Body of pancreas (tissue), 4 donors: ENCODE measurements at regions not wholly inside any gene's neighbourhood (a gene's known extent, or its start where the extent isn't known, plus 50 kb on each side); places are given as distances from the start of the nearest gene placed in this dataset.
A peak's percentile ranks its signal among the peaks of the same experiment; 100 is the strongest.

Experiments
- ATAC-seq: fragments of 150-250 bp; one replicate; pipeline ENCODE4 v1.9.1; 2016
- DNase-seq, 4 donors: peaks; one replicate each; pipeline ENCODE4 v3.0.0-alpha.2; 2019
- H3K27ac ChIP-seq, 4 donors: fragments of 200-600 bp; sonication (generic); 1 replicate in 3 of 4; 2 replicates in 1 of 4; pipeline versions ENCODE4 v1.5.1 to v1.6.1; 2016 to 2019; ENCODE audit warnings: mild to moderate bottlenecking in 1 of 4, mixed read lengths in 1 of 4, moderate library complexity in 1 of 4
- H3K27me3 ChIP-seq, 2 donors: fragments of 200-600 bp; sonication (generic); one replicate each; pipeline ENCODE4 v1.6.0; 2016; ENCODE audit warnings: mild to moderate bottlenecking in 1 of 2
- H3K36me3 ChIP-seq, 2 donors: fragments of 200-600 bp; sonication (generic); replicated peaks in 1 of 2; 2 replicates each; pipeline ENCODE4 v1.5.1; 2016; ENCODE audit warnings: low read depth in 2 of 2; ENCODE audit not compliant: insufficient read depth in 1 of 2
- H3K4me1 ChIP-seq: fragments of 200-600 bp; sonication (generic); one replicate; pipeline ENCODE4 v1.6.0; 2016
- H3K4me3 ChIP-seq, 2 donors: fragments of 200-600 bp; sonication (generic); 1 replicate in 1 of 2; 2 replicates in 1 of 2; pipeline ENCODE4 v1.5.1; 2016 to 2019
- H3K9me3 ChIP-seq, 3 donors: fragments of 200-600 bp; sonication (generic); 1 replicate in 2 of 3; 2 replicates in 1 of 3; pipeline ENCODE4 v1.5.1; 2016
- CTCF ChIP-seq, 7 experiments: fragments of 450-650 bp in 4 of 7; fragments of 200-600 bp in 3 of 7; sonication (generic) in 3 of 7; IDR thresholded peaks; one replicate each; pipeline ENCODE4 v1.5.1; 2016 to 2019; ENCODE audit warnings: antibody characterized with exemption in 7 of 7
- POLR2A ChIP-seq, 3 donors: fragments of 450-650 bp; IDR thresholded peaks; one replicate each; pipeline ENCODE4 v1.6.1; 2016; ENCODE audit warnings: antibody characterized with exemption in 3 of 3, mild to moderate bottlenecking in 2 of 3
- WGBS, 2 donors: methylation state at CpG; one replicate each; pipeline ENCODE4 v1.1.5; 2017; 5-methylcytosine and 5-hydroxymethylcytosine counted together
- intact Hi-C: fragments of 100-400 bp; cut with DNase I; formaldehyde crosslinking; loops from one replicate; pipeline ENCODE4 v1.15.1; 2023

- Histone ChIP-seq H3K4me3 (no peak overlapping the region), H3K27me3 (no peaks in the 10 kb centered on the region), H3K9me3 (no peaks in the 10 kb centered on the region), H3K36me3 (no peaks in the 10 kb centered on the region), H3K4me1 (no peaks in the 10 kb centered on the region), H3K27ac (no peak overlapping the region)
- intact Hi-C loops, result no loop called here
- ATAC-seq (no peak), DNase-seq (no peak)
- no peak for TF ChIP-seq CTCF (IDR thresholded peaks at IDR 0.05)
- no peak for TF ChIP-seq POLR2A (IDR thresholded peaks at IDR 0.05)
- WGBS, 2 donors, result 94 to 95% methylated on average over 9 of the region's 9 CpGs
Measured at GRCh38 chr10:44294726-44295412, 90.0 kb downstream of the CXCL12 start.

GRCh38 chr10:44293842-44294241 lies 91.1 kb downstream of the CXCL12 start:
- Histone ChIP-seq H3K27ac (no peak overlapping the region), H3K36me3 (no peaks in the 10 kb centered on the region), H3K27me3 (no peaks in the 10 kb centered on the region), H3K4me1 (no peaks in the 10 kb centered on the region), H3K9me3 (no peaks in the 10 kb centered on the region), H3K4me3 (no peak overlapping the region)
- DNase-seq, result peak in 1 of 4 donors; percentile 43
- 71 to 72% methylated on average over 7 of the region's 7 CpGs for WGBS, 2 donors
- ATAC-seq, result peak; percentile 75
- TF ChIP-seq POLR2A (IDR thresholded peaks at IDR 0.05), result no peak
- TF ChIP-seq CTCF (IDR thresholded peaks at IDR 0.05), result no peak
- intact Hi-C loops, result no loop called here

GRCh38 chr10:44293306-44293778 lies 91.6 kb downstream of the CXCL12 start:
- ATAC-seq, result no peak
- intact Hi-C loops, result no loop called here
- no peak overlapping the region for H3K27ac ChIP-seq
- H3K4me3 ChIP-seq, result no peak overlapping the region
- no peaks in the 10 kb centered on the region for H3K4me1 ChIP-seq
- TF ChIP-seq CTCF (IDR thresholded peaks at IDR 0.05) (no peak), POLR2A (IDR thresholded peaks at IDR 0.05) (no peak)
- no peak for DNase-seq
- H3K9me3 ChIP-seq, result no peaks in the 10 kb centered on the region
- H3K36me3 ChIP-seq, result no peaks in the 10 kb centered on the region
- no peaks in the 10 kb centered on the region for H3K27me3 ChIP-seq
- WGBS, 2 donors, result 55 to 65% methylated on average over 25 to 26 of the region's 26 CpGs

GRCh38 chr10:44292390-44293002 lies 92.4 kb downstream of the CXCL12 start:
- H3K27me3 ChIP-seq, result no peaks in the 10 kb centered on the region
- DNase-seq, result no peak
- H3K9me3 ChIP-seq, result no peaks in the 10 kb centered on the region
- TF ChIP-seq CTCF (IDR thresholded peaks at IDR 0.05) (no peak), POLR2A (IDR thresholded peaks at IDR 0.05) (no peak)
- WGBS, 2 donors, result 72 to 76% methylated on average over 18 to 25 of the region's 35 CpGs
- no peak overlapping the region for H3K27ac ChIP-seq
- H3K36me3 ChIP-seq, result no peaks in the 10 kb centered on the region
- H3K4me1 ChIP-seq, result no peaks in the 10 kb centered on the region
- no peak for ATAC-seq
- H3K4me3 ChIP-seq, result no peak overlapping the region
- intact Hi-C loops, result no loop called here

- ATAC-seq, result no peak
- Histone ChIP-seq H3K9me3 (no peaks in the 10 kb centered on the region), H3K4me3 (no peak overlapping the region), H3K36me3 (no peaks in the 10 kb centered on the region), H3K27ac (no peak overlapping the region), H3K27me3 (no peaks in the 10 kb centered on the region), H3K4me1 (no peaks in the 10 kb centered on the region)
- TF ChIP-seq CTCF (IDR thresholded peaks at IDR 0.05), result no peak
- no peak for TF ChIP-seq POLR2A (IDR thresholded peaks at IDR 0.05)
- intact Hi-C loops, result no loop called here
- DNase-seq, result no peak
- 76 to 84% methylated on average over 1 of the region's 1 CpG for WGBS, 2 donors
Measured at GRCh38 chr10:44291091-44291490, 93.8 kb downstream of the CXCL12 start.
